ENCODE measurements at regions not wholly inside any gene's neighbourhood (a gene's known extent, or its start where the extent isn't known, plus 50 kb on each side); places are given as distances from the start of the nearest gene placed in this dataset.

DNA sequence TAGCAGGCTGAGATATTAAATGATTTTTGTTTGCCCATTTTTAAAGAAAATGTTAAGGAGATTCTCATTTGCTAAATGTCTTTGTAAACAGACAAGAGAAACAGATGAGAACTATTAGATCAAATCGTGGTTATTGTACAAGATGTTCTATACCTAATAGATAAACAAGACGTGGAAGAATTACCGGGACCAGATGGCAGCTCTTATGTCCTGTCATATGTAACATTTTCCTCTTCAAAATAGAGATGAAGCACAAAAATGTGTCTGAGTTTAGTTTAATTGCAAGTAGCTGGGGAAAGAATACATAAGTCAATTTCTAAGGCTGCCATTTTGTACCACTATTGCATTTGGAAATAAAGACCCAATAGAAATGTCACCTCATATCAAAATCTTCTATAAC is 553.7 kb downstream of the TUSC7 start:
- no peak for DNase-seq
- no peaks in the 10 kb centered on the region for H3K79me2 ChIP-seq (ENCODE audit: low read depth)
- H3K4me1 ChIP-seq (replicated peaks; ENCODE audit: insufficient read depth) = no peaks in the 10 kb centered on the region
- no peak for TF ChIP-seq EZH2 (IDR thresholded peaks at IDR 0.05; ENCODE audit: low read depth)
- TF ChIP-seq, protein P1, sequence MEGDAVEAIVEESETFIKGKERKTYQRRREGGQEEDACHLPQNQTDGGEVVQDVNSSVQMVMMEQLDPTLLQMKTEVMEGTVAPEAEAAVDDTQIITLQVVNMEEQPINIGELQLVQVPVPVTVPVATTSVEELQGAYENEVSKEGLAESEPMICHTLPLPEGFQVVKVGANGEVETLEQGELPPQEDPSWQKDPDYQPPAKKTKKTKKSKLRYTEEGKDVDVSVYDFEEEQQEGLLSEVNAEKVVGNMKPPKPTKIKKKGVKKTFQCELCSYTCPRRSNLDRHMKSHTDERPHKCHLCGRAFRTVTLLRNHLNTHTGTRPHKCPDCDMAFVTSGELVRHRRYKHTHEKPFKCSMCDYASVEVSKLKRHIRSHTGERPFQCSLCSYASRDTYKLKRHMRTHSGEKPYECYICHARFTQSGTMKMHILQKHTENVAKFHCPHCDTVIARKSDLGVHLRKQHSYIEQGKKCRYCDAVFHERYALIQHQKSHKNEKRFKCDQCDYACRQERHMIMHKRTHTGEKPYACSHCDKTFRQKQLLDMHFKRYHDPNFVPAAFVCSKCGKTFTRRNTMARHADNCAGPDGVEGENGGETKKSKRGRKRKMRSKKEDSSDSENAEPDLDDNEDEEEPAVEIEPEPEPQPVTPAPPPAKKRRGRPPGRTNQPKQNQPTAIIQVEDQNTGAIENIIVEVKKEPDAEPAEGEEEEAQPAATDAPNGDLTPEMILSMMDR (conservative IDR thresholded peaks at IDR 0.05) = no peak
- no peaks in the 10 kb centered on the region for H3K9me2 ChIP-seq (ENCODE audit: insufficient read depth)
- no peak overlapping the region for H3K27ac ChIP-seq
- H3K9me3 ChIP-seq (ENCODE audit: insufficient read depth, low read depth) = no peaks in the 10 kb centered on the region
- no peaks in the 10 kb centered on the region for H3K27me3 ChIP-seq (ENCODE audit: insufficient read depth, low read depth)
- ChIA-PET CTCF (no interaction called here), POLR2A (ENCODE audit: unreplicated experiment) (no interaction called here)
- no peaks in the 10 kb centered on the region for H3K36me3 ChIP-seq (ENCODE audit: low read depth)
- H3F3A ChIP-seq (ENCODE audit: insufficient read depth, low read depth) = no peaks in the 10 kb centered on the region
- no peak overlapping the region for H2AFZ ChIP-seq
- intact Hi-C loops (cut with micrococcal nuclease; ENCODE audit: unreplicated experiment) = no loop called here
- no peaks in the 10 kb centered on the region for H4K20me1 ChIP-seq (ENCODE audit: insufficient read depth)
- H3K4me2 ChIP-seq = no peak overlapping the region
- BruUV-seq (replicated peaks) = no TSS peak
- no peak overlapping the region for H3K4me3 ChIP-seq

DNA sequence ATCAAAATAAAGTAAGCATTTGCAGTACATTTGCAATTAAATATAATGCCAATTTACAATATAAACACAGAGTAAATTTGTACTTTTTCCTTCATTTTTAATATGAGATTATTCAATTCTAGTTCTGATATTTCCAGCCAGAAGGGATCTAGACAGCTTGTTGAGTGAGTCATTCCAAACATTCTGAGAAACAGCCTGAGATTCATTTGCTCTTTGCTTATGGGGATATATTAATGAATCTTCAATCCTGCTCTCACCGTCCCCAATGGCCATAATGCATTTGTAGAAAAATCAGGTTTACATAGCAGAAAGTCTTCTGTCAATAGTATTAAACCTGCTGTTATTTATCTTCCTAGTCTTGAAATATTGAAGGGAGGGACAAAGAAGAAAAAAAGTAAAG is 554.2 kb downstream of the TUSC7 start:
- no peaks in the 10 kb centered on the region for H3K36me3 ChIP-seq (ENCODE audit: low read depth)
- no peaks in the 10 kb centered on the region for H3K79me2 ChIP-seq (ENCODE audit: low read depth)
- POLR2A ChIA-PET (ENCODE audit: unreplicated experiment) = no interaction called here
- CTCF ChIA-PET = no interaction called here
- intact Hi-C loops (cut with micrococcal nuclease; ENCODE audit: unreplicated experiment) = no loop called here
- no peak overlapping the region for H3K4me3 ChIP-seq
- H3K9me2 ChIP-seq (ENCODE audit: insufficient read depth) = no peaks in the 10 kb centered on the region
- H3K4me1 ChIP-seq (replicated peaks; ENCODE audit: insufficient read depth) = no peaks in the 10 kb centered on the region
- no peaks in the 10 kb centered on the region for H3K27me3 ChIP-seq (ENCODE audit: insufficient read depth, low read depth)
- H3F3A ChIP-seq (ENCODE audit: insufficient read depth, low read depth) = no peaks in the 10 kb centered on the region
- H4K20me1 ChIP-seq (ENCODE audit: insufficient read depth) = no peaks in the 10 kb centered on the region
- no peak overlapping the region for H3K27ac ChIP-seq
- DNase-seq = no peak
- no peaks in the 10 kb centered on the region for H3K9me3 ChIP-seq (ENCODE audit: insufficient read depth, low read depth)
- no peak overlapping the region for H2AFZ ChIP-seq
- TF ChIP-seq EZH2 (IDR thresholded peaks at IDR 0.05; ENCODE audit: low read depth) = no peak
- no peak overlapping the region for H3K4me2 ChIP-seq
- BruUV-seq (replicated peaks) = no TSS peak

DNA sequence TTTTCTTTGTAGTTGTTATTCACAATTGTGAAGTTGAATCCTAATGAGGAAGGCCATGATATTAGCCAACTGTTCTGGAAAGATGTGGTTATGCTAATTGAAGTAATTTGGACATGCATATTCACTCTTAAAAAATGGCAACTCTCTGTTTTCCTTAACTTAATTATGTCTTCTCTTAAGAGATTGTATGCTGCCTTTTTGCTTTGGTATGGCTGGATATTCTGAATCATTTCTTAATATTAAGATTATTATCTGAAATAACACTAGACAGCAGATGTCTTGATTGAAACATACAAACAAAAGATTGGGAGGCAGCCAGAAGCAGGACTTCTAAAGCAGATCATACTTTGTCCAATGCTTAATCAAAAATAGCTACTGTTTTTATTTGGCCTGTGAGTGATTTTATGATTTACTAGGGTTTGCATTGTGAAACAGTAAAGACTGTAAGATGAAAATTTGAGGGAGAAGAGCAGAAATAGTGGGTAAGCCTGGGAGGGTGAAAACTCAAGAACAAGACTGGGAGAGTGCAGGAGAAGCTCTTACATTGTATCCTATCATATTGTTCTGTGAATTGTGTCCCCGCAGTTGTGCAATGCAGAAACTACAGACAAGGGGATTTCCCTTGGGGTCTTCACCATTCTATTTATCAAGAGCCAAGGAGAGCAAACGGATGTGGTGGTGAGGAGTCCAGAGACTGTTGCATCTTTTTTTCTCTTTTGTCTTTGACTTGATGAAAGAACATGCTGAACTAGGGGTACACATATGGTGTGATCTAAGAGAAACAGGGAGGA is 554.8 kb downstream of the TUSC7 start:
- Histone ChIP-seq H3K9me3 (ENCODE audit: insufficient read depth, low read depth) (no peaks in the 10 kb centered on the region), H3K36me3 (ENCODE audit: low read depth) (no peaks in the 10 kb centered on the region), H4K20me1 (ENCODE audit: insufficient read depth) (no peaks in the 10 kb centered on the region), H3K27me3 (ENCODE audit: insufficient read depth, low read depth) (no peaks in the 10 kb centered on the region), H3K4me2 (no peak overlapping the region), H2AFZ (no peak overlapping the region), H3K4me3 (no peak overlapping the region), H3K27ac (no peak overlapping the region), H3K79me2 (ENCODE audit: low read depth) (no peaks in the 10 kb centered on the region), H3K9me2 (ENCODE audit: insufficient read depth) (no peaks in the 10 kb centered on the region), H3K4me1 (replicated peaks; ENCODE audit: insufficient read depth) (no peaks in the 10 kb centered on the region), H3F3A (ENCODE audit: insufficient read depth, low read depth) (no peaks in the 10 kb centered on the region)
- TF ChIP-seq EZH2 (IDR thresholded peaks at IDR 0.05; ENCODE audit: low read depth) = no peak
- TF ChIP-seq, protein P1 (conservative IDR thresholded peaks at IDR 0.05) = no peak
- CTCF ChIA-PET = no interaction called here
- intact Hi-C loops (cut with micrococcal nuclease; ENCODE audit: unreplicated experiment) = no loop called here
- BruUV-seq (replicated peaks) = no TSS peak
- no peak for DNase-seq
- POLR2A ChIA-PET (ENCODE audit: unreplicated experiment) = no interaction called here

DNA sequence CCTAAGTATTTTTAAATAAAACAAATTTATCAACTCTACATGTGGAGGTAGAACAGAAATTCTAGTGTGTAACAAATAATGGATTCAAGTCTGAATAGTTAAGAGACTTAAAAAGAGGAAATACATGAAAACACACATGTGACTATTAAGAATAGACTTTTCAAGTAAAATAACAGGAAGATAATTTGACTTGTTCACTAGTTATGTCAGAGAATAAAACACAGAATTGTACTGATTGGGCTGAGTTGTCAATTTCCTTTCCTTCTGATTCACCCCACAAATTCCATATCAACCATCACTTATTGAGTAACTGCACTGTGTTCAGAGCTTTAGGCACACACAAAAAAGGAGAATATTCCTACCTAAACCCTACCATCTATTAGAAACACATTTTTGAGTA is 557.2 kb downstream of the TUSC7 start:
- Histone ChIP-seq H3F3A (ENCODE audit: insufficient read depth, low read depth) (no peaks in the 10 kb centered on the region), H3K4me1 (replicated peaks; ENCODE audit: insufficient read depth) (no peaks in the 10 kb centered on the region), H3K27me3 (ENCODE audit: insufficient read depth, low read depth) (peaks cover 2% of the 10 kb centered on the region), H3K4me3 (no peak overlapping the region), H3K79me2 (ENCODE audit: low read depth) (no peaks in the 10 kb centered on the region), H3K9me3 (ENCODE audit: insufficient read depth, low read depth) (no peaks in the 10 kb centered on the region), H3K36me3 (ENCODE audit: low read depth) (no peaks in the 10 kb centered on the region), H3K27ac (no peak overlapping the region), H3K9me2 (ENCODE audit: insufficient read depth) (no peaks in the 10 kb centered on the region), H2AFZ (no peak overlapping the region), H4K20me1 (ENCODE audit: insufficient read depth) (no peaks in the 10 kb centered on the region), H3K4me2 (no peak overlapping the region)
- intact Hi-C loops (cut with micrococcal nuclease; ENCODE audit: unreplicated experiment) = no loop called here
- DNase-seq = no peak
- BruUV-seq (replicated peaks) = no TSS peak
- CTCF ChIA-PET = no interaction called here
- TF ChIP-seq, protein P1 (conservative IDR thresholded peaks at IDR 0.05) = no peak
- no peak for TF ChIP-seq EZH2 (IDR thresholded peaks at IDR 0.05; ENCODE audit: low read depth)
- POLR2A ChIA-PET (ENCODE audit: unreplicated experiment) = no interaction called here

Data from PC-9 (cell line).